HG02763 (cell line): ENCODE measurements at regions not wholly inside any gene's neighbourhood (a gene's known extent, or its start where the extent isn't known, plus 50 kb on each side); places are given as distances from the start of the nearest gene placed in this dataset.

ENCODE experiments used
- ATAC-seq: cut with Tn5 transposase; IDR thresholded peaks from one replicate; pipeline ENCODE4 v1.9.1; 2021; ENCODE audit warnings: mild to moderate bottlenecking, moderate library complexity; ENCODE audit not compliant: unreplicated experiment

GRCh38 chr6:170022827-170023619, 267.9 kb downstream of the DLL1 start:
- no peak for ATAC-seq

- ATAC-seq: no peak
These were observed 268.6 kb downstream of the DLL1 start for GRCh38 chr6:170022291-170022722.

DNA sequence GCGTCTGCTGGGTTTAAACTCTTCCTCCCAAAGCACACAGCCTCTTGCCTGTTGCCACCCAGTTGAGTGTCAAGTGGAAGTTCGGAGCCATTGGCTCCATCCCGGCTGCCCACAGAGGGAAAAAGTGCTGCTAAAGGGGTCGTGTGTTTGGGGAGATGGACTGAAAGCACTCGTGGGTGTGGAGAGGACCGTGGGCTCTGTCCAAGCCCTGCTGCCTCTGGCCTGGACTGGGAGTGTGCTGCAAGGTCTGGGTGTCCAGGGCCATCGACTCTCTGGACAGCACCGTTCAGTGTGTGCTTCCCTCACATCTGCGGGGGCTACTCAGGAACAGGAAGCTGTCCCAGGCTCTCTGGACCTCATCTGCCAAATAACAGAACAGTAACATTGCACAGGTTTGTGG, 269.3 kb downstream of the DLL1 start:
- ATAC-seq: no peak

- ATAC-seq: no peak
These were observed 268.6 kb downstream of the ERMARD start for GRCh38 chr6:170019818-170020583.

DNA sequence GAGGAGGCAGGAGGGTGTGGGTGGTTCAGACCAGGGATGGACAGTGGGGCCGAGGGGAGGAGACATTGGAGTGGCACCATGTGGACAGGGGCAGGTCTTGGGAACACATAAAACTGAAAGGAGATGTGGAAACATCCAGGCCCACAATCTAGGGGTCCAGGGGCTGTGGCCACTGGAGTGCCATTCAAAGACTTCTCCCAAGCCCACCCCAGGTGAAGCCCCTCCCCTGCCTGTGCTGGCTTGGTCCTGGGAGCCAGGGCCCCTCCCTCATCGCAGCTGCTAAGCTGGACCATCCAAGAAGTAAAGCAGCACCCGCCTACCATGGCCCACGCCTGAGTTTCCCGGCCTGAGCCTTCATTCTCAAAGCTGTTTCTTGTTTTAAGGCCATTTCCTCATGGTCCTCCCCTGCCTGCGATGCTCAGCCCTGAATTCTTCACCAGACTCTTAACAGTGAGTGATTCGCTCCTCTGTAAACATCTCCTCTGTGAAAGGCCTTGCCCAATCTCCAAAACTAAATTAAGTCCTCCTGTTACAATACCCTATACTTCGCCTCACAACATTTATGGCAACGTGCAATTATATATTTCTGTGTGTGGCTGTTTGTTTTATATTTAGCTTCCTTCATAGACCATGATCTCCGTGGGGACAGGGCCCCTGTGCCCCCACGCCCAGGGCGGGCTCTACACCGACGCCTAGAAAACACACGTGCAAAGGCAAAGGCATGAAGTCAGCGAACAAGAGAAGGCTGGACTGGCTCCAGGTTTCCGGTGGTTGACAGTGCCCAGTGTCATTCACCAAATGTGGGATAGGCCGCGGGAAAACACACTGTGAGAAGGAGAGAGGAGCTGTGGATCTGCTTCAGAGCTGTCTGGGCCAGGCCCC, 267.8 kb downstream of the ERMARD start:
- ATAC-seq: no peak

GRCh38 chr6:170018422-170018935, 267.1 kb downstream of the ERMARD start:
- no peak for ATAC-seq

DNA sequence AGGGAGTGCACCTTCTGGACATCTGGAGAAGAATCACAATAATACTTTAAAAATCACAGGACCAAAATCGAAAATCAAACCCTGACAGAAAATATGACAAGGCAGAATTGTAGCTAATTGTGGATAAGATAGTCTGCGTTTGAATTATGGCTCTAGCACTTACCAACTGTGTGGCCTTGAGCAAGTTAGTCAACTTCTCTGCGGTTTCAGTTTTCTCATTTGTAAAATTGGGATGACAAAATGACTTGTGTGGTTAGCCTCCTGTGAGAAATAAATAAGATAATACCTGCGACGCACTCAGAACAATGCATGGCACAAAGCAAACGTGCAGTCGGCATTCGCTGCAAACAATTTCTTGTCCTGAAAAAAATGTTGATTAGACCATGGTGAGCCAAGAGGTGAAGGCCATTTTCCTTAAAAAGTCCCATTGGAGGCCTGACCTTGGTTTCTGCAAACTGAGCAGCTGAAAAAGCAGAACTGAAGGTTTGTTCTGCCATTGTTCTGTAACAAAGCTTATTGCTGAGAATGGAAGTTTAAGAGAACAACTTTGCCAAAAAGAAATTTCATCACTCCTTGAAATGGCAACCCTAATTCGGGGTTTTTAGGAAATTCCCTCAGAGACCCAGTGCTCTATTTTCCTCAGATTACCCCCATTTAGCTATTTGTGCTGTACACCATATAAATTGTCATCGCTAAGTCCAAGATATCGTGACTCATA, 266.3 kb downstream of the ERMARD start:
- ATAC-seq: no peak

- ATAC-seq: no peak
These were observed 262.4 kb downstream of the ERMARD start for GRCh38 chr6:170013815-170014214.

DNA sequence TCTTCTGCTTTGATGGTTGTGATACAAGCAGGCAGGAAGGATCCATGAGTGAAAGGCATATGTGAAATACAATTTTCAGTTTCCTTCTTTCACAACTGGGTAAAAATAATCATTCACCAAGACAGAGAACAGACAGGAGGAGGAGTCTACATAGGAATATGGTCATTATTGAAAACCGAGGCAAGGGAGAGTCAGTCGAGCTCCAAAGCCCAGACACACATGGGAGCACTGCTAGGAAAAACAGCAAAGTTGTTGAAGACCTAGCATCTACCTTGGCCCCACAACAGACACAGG, 260.6 kb downstream of the ERMARD start:
- no peak for ATAC-seq

DNA sequence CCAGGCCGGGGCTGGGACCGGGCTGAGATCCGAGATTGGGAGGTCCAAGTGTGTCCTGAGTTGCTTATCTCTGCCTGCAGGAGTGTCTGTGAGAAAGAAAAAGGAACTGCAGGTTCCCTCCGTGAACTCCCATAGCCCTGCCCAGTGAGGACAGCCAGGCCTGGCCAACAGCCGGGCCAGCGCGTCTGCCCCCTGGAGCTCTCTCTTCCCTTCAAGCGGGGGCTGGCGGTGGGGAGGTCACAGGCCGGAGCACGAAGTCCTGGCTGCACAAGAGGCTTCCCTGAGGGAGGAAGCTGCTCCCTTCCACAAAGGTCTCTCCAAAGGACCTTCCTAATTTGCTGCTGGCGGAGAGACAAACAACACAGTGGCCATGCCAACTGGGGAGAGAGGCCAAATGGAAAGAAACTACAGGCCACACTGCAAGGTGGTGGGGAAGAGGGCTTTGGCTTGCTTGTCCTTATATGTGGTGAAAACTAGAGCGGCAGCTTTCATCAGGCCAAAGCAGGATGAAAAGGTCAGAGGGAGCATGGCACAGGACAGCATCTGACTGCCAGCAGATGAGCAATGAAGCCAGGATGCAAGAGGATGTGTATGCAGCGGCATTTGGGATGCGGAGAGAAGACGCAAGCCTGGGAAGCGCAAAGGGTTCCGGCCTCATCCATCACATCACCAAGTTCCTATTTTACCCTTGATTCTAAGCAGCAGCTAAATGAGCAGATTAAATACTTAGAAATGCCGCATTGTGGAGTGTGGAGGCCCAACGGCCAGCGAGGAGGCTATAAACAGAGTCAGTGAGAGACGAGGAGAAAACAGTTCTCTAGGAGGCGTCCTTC, 260.0 kb downstream of the ERMARD start:
- no peak for ATAC-seq

DNA sequence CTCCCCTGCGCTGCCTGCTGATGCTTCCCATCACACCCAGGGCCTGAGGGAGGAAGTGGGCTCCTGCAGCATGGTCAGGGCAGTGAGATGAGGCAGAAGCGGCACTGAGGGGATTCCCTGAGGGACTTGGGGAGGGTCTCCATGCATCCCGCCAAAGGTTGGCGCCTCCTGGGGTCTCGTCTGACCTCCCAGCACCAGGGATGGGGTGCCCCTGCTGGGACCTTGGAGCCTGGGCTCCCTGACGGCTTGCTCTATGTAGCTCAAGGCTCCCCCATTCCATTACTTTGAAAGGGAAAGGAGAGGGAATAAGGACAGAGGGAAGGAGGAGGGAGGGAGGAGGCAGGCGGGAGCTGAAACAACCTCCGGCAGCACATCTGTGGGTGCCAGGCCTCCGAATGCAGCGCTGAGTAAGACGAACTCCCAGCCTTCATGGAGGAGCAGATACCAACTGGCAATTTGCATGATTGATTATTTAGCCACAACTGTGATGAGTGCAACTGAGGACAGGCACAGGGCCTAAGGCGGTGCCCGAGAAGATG, 259.3 kb downstream of the ERMARD start:
- no peak for ATAC-seq

DNA sequence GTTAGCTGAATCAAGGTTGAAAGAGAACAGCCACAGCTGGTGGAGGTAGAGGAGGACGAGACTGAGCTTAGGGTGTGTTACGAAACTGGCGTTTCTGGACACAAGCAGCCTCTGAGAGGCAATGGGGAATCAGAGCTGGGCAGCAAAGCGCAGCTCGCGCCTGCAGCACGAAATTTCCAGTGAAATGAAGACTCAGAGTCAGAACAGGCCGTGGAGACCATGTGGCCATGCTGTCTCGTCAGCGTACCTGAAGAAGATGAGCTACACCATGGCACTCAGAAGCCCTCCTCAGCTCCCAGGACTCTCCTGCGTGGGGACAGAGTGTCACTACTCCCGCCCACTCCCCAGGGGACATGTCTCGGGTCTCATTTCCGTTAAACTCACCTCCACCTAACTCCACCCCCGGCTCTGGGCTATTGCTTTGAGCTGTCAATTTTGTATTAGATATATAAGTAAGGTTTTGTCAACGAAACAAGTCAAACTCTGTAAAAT, 256.9 kb downstream of the ERMARD start:
- ATAC-seq: no peak

GRCh38 chr6:170007468-170008293, 256.3 kb downstream of the ERMARD start:
- no peak for ATAC-seq

DNA sequence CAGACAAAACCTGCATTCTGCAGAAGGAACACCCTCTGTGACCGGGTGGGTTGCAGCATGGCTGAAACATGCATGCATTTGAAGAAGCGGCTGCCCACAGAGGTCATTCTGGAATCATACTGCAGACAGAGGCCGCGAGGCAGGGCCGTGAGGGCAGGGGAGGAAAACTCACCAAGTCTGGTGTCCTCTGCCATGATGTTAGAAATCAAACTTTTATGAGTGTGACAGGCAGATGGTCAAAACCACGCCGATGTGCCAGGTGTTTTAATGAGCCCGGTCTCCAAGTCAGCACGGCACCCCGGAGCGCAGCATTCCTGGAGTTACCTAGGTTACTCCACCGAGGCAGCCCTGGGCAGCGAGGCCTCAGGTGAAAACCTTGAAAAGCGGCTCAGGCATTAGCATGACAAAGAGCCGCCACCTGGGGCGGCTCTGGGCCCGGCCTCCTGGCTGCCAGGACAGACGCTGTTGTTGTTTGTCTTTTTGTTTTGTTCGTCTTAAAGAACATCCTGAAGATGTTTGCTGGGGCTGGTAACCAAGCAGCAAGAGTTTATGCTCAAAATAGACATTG, 255.6 kb downstream of the ERMARD start:
- no peak for ATAC-seq

DNA sequence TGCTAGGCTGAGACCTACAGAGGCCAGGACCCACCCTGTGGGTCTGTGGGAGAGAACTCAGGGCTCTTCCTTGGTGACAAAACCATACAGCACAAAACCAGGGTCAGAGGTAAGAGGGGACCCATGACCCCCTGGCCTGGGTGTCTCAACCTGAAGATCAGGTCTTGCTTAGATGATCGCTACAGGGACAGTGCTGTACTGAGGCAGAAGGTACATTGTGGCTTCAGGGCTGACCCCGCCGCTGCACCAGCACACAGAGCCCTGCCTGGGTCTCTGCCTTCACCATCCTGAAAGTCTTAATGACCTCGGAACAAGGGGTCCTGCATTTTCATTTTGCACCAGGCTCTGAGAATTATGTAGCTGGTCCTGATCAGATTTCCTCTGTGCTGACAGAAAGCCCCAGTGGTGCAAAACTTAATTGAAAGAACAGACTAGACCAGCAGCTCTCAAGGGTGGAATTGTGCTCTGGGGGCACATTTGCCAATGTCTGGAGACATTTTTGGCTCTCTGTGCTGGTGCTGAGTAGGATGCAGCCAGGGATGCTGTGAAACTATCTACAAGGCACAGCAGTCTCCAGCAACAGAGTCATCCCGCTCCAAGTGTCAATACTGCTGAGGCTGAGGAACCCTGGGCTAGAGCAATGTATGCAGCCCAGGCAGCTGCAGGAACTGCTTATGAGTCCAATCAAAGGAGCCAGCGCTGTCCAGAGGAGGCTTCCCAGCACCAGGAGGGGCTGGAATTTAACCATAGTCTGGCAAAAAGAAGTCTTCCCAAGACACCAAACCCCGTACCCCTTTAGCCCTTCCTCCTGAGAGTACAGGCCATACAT, 254.9 kb downstream of the ERMARD start:
- no peak for ATAC-seq

GRCh38 chr6:170005665-170006064, 254.2 kb downstream of the ERMARD start:
- ATAC-seq: no peak

- ATAC-seq: no peak
These were observed 253.3 kb downstream of the ERMARD start for GRCh38 chr6:170004585-170005210.
